NCI-H1092 (cell line): ENCODE measurements at regions not wholly inside any gene's neighbourhood (a gene's known extent, or its start where the extent isn't known, plus 50 kb on each side); places are given as distances from the start of the nearest gene placed in this dataset.
"Not testable (repeated sequence)": the region's sequence is repeated elsewhere in the genome, so short reads cannot be mapped to it uniquely, and the experiment has no call there.

ENCODE experiments used
- DNase-seq: peaks from one replicate; lab custom pipeline; 2025; lab: John Stamatoyannopoulos, UW

DNA sequence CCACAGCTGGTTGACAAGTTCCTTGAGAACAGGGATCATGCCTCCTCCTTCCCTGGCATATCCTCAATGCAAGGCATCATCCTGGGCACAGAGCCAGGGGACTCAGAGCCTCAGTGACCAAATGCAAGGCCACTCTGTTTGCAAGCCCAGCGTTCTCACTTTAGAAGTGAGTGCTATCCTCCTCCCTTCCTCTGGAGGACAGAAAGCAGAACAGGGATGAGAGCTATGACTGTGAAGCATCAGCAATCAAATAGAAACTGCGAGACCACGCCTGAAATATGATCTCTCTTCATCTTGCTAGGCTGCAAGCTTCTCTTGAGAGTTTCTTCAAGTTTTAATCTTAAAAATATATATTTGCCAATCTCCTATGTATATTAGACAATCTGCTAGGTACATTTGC lies 119.8 kb downstream of the LRATD1 start:
- no peak for DNase-seq

DNA sequence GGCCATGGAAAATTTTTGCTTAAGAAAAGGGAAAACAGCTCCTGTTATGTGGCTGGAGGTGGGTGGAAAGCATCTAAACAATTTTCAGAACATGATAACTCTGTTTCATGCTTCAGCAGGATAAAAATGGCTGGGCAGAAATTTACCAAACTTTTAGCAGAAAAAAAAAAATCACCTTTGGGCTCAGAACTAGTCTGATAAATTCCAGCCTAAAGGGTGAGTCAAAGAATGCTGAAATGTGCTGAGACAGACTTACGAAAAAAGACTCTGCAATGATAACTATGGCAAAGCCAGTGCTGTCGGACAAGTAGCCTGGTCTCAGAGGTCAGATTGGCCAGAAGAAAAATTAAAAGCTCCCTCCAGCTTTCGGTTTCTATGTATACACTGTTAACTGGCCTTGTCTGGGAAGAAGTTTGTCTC lies 123.6 kb downstream of the LRATD1 start:
- DNase-seq = no peak

GRCh38 chr2:14756981-14757657 lies 124.6 kb downstream of the LRATD1 start:
- no peak for DNase-seq

- no peak for DNase-seq
These were observed 126.6 kb downstream of the LRATD1 start for GRCh38 chr2:14759082-14759481.

GRCh38 chr2:14760169-14760568 lies 127.7 kb downstream of the LRATD1 start:
- no peak for DNase-seq

DNA sequence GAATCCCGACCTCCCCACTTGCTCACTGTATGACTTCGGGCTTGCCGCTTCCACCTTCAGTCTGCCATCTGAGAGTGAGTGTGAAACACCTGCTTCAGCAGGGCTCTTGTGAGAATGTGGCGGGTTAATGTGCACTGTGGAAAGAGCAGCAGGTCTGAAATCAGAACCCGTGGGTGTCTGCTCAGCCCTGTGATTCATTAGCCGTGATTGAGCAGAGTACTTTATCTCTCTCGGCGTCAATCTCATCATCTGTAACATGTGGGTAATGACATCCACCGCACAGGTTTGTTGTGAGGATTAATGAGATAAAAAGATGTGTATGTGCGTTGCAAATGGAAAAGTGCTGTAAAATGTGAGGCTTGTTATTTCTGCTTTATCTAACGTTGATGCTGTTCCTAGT lies 128.6 kb downstream of the LRATD1 start:
- no peak for DNase-seq

DNA sequence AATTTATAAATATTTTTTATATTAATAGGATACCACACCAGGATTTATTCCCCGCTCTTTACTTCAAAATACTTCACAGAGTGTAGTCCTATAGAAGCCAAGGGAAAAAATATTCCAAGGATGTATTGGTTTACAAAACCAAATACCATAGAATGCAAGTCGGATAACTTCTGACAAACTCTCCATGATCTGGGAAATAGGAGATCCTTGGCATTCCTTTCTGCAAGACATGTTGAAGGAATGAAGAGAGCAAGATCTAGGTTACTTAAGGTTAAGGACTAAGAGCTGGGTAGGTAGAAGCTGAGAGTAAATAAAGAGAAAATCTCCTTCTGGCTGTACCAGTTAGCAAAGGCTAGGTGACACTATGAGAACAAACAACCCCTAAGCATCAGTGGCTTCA lies 141.2 kb downstream of the LRATD1 start:
- no peak for DNase-seq

- DNase-seq = no peak
These were observed 142.0 kb downstream of the LRATD1 start for GRCh38 chr2:14774436-14774968.

DNA sequence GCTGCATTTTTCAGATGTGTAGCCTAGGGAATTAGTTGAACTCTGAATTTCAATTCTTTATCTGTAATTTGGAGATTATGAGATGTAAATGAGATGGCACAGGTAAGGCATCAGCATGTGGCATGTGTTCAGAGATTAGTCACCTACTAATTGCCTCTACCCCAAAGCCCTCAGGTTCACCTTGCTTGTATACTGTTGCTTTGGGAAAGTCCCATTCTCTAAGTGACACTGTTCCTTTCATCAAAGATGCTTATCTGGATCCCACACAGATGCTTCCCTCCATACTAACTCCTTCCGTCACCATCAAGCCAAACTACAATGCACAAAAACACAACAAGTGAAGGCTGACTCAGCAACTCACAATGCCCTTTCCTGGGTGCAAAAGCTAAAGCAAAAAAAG lies 143.7 kb downstream of the LRATD1 start:
- no peak for DNase-seq

- no peak for DNase-seq
These were observed 145.5 kb downstream of the LRATD1 start for GRCh38 chr2:14778015-14778414.

DNA sequence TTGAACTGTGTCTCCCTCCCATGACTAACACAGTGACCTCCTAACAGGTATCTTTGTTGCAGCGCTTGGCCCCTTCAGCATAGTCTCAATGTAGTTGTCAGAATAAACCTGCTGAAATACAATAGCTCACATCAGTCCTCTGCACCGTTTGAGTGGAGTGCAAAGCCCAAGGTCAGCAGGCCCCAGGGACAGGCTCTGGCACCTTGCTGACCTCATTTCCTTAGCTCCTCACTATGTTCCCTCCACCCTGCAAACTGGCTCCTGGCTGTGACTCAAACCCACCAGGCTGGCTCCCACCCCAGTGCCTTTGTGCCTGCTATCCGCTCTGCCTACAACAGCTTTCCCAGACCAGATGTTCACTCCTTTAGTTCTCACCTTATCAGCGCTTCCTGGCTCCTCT lies 146.7 kb downstream of the LRATD1 start:
- DNase-seq = no peak

DNA sequence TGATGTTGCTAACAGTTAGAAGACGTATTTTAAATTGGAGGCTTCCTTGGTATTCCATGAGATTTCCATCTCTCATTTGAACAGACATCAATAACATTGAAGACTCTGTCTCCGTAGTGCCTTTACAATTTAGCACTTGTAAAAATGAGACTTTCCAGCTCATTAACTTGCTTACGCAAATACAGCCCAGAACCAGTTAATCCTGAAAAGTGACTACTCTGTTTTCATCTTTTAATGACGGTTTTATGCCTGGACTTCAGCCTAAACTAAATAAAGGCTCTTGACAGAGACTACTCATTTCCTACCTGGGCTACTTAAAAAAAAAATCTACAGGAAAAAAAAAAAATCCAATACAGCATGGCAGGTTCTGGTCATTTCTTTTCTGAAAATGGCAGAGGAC lies 148.6 kb downstream of the LRATD1 start:
- DNase-seq = no peak

DNA sequence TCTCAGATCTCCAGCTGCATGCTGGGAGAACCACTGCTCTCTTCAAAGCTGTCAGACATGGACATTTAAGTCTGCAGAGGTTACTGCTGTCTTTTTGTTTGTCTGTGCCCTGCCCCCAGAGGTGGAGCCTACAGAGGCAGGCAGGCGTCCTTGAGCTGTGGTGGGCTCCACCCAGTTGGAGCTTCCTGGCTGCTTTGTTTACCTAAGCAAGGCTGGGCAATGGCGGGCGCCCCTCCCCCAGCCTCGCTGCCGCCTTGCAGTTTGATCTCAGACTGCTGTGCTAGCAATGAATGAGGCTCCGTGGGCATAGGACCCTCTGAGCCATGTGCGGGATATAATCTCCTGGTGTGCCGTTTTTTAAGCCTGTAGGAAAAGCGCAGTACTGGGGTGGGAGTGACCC lies 156.3 kb downstream of the LRATD1 start:
- DNase-seq = not testable (repeated sequence)

- DNase-seq = no peak
These were observed 157.6 kb downstream of the LRATD1 start for GRCh38 chr2:14790041-14790640.

DNA sequence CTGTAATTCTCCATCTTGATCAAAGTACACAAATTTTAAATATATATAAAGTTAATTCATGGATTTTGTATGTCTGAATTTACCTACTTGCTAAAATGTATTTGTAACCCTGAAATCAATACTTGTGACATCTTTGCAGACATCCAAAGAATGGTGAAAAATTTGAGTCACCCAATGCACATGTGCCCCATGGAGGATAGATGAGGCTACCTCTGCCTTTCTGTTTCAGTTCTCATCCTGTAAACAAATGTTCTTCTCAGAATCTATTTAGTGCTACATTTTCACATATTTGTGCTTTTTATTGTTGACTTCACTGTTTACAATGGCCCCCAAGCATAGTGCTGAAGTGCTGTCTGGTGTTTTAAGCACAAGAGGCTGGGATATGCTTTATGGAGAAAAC lies 171.5 kb downstream of the LRATD1 start:
- DNase-seq = no peak

DNA sequence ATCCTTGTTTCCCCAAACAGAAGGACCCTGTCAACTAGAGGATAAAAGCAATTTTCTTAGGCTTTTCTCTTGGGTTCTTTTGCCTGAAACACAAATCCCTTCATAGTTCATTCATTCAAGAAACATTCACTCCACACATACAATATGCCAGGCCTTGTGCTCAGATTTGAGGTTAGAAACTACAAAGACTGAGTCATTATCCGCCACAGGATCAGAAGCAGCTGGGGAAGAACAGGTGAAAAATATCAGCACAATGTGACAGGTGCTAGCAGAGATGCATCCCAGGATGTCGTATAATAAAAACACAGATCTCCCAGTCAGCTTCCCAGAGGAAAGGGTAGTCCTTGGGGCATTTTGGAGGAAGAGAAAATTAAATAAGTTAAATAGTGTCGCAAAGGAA lies 172.4 kb downstream of the LRATD1 start:
- DNase-seq = no peak

GRCh38 chr2:14806613-14807012 lies 174.1 kb downstream of the LRATD1 start:
- no peak for DNase-seq

DNA sequence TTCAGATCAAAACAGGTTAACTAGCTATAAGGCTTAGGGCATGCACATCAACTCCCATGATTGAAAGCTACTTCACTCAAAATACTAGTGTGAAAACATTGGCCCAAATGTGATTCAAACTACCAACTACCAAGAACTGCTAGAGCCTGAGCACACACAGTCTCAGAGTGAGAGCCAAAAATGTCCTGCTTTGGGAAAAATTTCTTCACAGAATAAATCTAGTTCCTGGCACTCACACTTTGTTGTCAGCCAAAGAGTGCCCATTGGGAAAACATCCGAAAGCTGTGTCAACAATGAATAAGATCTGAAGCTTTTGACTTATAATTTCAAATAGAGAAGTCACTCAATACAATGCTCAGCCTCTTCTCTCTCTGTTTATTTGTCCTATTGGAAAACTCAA lies 182.7 kb downstream of the LRATD1 start:
- DNase-seq = no peak

DNA sequence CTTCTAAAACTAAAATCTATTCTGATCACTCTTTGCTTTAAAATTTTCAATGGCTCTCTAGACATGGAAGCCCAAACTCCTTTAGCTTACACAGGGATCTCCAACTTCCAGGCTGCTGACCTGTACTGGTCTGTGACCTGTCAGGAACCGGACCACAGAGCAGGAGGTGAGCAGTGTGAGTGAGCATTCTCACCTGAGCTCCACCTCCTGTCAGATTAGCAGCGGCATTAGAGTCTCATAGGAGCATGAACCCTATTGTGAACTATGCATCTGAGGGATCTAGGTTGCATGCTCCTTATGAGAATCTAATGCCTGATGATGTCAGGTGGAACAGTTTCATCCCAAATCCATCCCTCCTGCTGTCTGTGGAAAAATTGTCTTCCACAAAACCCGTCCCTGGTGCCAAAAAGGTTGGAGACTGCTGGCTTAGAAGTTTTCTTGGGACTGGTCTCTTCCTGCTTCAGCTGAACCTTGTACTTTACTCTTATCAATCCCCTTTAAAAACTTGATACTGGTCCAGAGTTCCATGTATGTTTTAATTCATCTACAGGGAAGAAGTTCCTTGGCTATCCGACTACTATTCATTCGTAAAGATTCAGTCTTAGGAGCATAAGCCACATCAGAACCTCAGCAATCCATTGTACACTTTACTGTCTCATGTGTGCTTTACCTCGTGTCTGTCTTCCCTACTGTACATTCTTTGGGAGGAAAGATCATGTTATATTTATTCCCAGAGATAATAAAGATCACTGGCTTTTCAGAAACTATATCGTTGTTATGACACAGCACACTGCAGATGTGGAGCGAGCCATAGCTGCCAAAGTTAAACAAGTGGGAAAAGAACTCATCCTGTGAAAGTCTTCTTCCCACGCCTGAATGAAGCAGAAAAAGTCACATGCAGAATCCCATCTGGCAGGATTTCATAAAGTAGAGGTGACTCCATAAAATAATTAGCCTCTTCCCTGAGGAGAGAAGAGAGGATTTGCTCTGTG lies 183.8 kb downstream of the LRATD1 start:
- DNase-seq = no peak

DNA sequence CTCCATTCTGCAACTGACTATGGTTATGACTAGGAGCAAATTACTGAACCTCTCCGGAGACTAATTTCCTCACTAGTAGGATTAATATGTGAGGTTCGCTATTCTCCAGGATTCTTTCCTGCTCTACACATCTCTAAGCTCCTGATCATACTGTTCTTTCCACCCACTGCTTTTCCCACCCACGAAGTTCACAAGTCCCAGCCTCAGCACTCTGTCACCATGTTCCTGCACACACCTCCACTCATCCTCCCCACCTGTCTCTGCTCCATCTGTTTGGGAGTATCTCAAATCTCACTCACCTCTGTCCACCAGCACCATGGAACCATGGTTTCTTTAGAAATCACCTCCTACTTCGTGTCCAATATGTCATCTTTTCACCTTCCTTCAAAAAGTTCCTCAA lies 185.3 kb downstream of the LRATD1 start:
- no peak for DNase-seq

DNA sequence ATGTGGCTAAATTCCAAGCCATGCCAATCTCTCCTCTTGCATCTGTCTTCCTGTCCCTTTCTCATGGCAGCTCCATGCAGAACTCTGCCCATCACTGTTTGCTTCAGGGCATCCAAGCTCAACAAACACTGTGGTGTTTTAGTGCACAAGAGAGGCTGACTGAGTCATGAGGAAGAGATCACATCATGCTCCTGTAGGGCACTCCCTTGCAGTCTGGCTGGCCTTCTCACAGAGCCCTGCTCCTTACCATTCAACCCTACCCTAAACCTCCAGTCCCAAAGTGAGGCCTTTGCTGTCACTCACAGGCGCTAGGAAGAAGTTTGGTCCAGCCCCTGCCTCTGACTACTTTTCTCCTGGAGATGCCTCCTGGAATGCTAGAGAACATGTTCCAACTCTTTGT lies 194.0 kb downstream of the LRATD1 start:
- DNase-seq = no peak

- no peak for DNase-seq
These were observed 194.9 kb downstream of the LRATD1 start for GRCh38 chr2:14827226-14828023.
